GM23338 (cell line): ENCODE measurements at regions not wholly inside any gene's neighbourhood (a gene's known extent, or its start where the extent isn't known, plus 50 kb on each side); places are given as distances from the start of the nearest gene placed in this dataset.

Experiments used
- ATAC-seq: fragments of 200-7000 bp; cut with Tn5 transposase; 3 replicates; pipeline ENCODE4 v1.9.1; 2020
- DNase-seq: peaks from one replicate; pipeline ENCODE4 v3.0.0-alpha.2; 2015; ENCODE audit warnings: low spot score
- H2AFZ ChIP-seq: fragments of 200-600 bp; sonication (generic); 2 replicates; pipeline ENCODE4 v1.8.0; 2016; ENCODE audit warnings: antibody characterized with exemption, mild to moderate bottlenecking, moderate library complexity
- H3F3A ChIP-seq: fragments of 200-600 bp; sonication (generic); replicated peaks from 2 replicates; pipeline ENCODE4 v1.8.0; 2017; ENCODE audit warnings: antibody characterized with exemption, mixed run types, low read depth
- H3K27ac ChIP-seq: fragments of 200-600 bp; sonication (generic); 2 replicates; pipeline ENCODE4 v1.6.1; 2016; ENCODE audit warnings: low read depth
- H3K27me3 ChIP-seq: fragments of 200-600 bp; sonication (generic); 2 replicates; pipeline ENCODE4 v1.8.0; 2016; ENCODE audit warnings: mild to moderate bottlenecking, mixed run types, moderate library complexity; ENCODE audit not compliant: insufficient read depth
- H3K36me3 ChIP-seq: fragments of 200-600 bp; sonication (generic); 2 replicates; pipeline ENCODE4 v1.8.0; 2016; ENCODE audit warnings: mild to moderate bottlenecking; ENCODE audit not compliant: insufficient read depth
- H3K4me1 ChIP-seq: fragments of 200-600 bp; sonication (generic); 2 replicates; pipeline ENCODE4 v1.8.0; 2016; ENCODE audit warnings: mild to moderate bottlenecking, moderate library complexity; ENCODE audit not compliant: insufficient read depth
- H3K4me2 ChIP-seq: fragments of 200-600 bp; sonication (generic); 2 replicates; pipeline ENCODE4 v1.7.1; 2017; ENCODE audit warnings: mixed run types
- H3K4me3 ChIP-seq: fragments of 200-600 bp; sonication (generic); 2 replicates; pipeline ENCODE4 v1.6.1; 2016; ENCODE audit warnings: mixed run types
- H3K79me2 ChIP-seq: fragments of 200-600 bp; sonication (generic); replicated peaks from 2 replicates; pipeline ENCODE4 v1.8.0; 2017; ENCODE audit warnings: mild to moderate bottlenecking; ENCODE audit not compliant: insufficient read depth
- H3K9me2 ChIP-seq: fragments of 200-600 bp; sonication (generic); 2 replicates; pipeline ENCODE4 v1.8.0; 2017; ENCODE audit not compliant: insufficient read depth
- H4K20me1 ChIP-seq: fragments of 200-600 bp; sonication (generic); replicated peaks from 2 replicates; pipeline ENCODE4 v1.8.0; 2017; ENCODE audit warnings: mild to moderate bottlenecking; ENCODE audit not compliant: insufficient read depth
- H3K27ac Mint-ChIP-seq: 2 replicates; pipeline ENCODE4 v1.8.0; 2020; ENCODE audit warnings: inconsistent platforms, mild to moderate bottlenecking, moderate library complexity, mixed read lengths
- H3K27me3 Mint-ChIP-seq: 3 replicates; pipeline ENCODE4 v1.8.0; 2022; ENCODE audit warnings: low read depth, mild to moderate bottlenecking, moderate library complexity, mixed read lengths, inconsistent platforms; ENCODE audit not compliant: insufficient read depth, poor library complexity
- H3K36me3 Mint-ChIP-seq: 3 replicates; pipeline ENCODE4 v1.8.0; 2021; ENCODE audit warnings: low read depth, mild to moderate bottlenecking, inconsistent platforms, moderate library complexity, mixed read lengths
- H3K4me1 Mint-ChIP-seq: 3 replicates; pipeline ENCODE4 v1.8.0; 2020; ENCODE audit warnings: mild to moderate bottlenecking, inconsistent platforms, mixed read lengths
- H3K4me3 Mint-ChIP-seq: 3 replicates; pipeline ENCODE4 v1.8.0; 2021; ENCODE audit warnings: moderate library complexity, mild to moderate bottlenecking, inconsistent platforms, mixed read lengths
- H3K9me3 Mint-ChIP-seq: 3 replicates; pipeline ENCODE4 v1.8.0; 2020; ENCODE audit warnings: moderate library complexity, mild to moderate bottlenecking, inconsistent platforms, mixed read lengths
- JUNB ChIP-seq: IDR thresholded peaks from one replicate; pipeline ENCODE4 v1.6.1; 2016; ENCODE audit warnings: antibody characterized with exemption; ENCODE audit not compliant: unreplicated experiment
- STAT1 ChIP-seq: IDR thresholded peaks from one replicate; pipeline ENCODE4 v1.6.1; 2016; ENCODE audit warnings: antibody characterized with exemption; ENCODE audit not compliant: unreplicated experiment
- ZNF462 ChIP-seq: fragments of 250-450 bp; sonication (Bioruptor Pico); IDR thresholded peaks from 2 replicates; pipeline ENCODE4 v1.5.0; 2020; ENCODE audit warnings: mild to moderate bottlenecking, moderate library complexity
- TF ChIP-seq, protein P1 (sequence below): IDR thresholded peaks from 2 replicates; pipeline ENCODE4 v1.6.1; 2016; ENCODE audit warnings: antibody characterized with exemption

DNA sequence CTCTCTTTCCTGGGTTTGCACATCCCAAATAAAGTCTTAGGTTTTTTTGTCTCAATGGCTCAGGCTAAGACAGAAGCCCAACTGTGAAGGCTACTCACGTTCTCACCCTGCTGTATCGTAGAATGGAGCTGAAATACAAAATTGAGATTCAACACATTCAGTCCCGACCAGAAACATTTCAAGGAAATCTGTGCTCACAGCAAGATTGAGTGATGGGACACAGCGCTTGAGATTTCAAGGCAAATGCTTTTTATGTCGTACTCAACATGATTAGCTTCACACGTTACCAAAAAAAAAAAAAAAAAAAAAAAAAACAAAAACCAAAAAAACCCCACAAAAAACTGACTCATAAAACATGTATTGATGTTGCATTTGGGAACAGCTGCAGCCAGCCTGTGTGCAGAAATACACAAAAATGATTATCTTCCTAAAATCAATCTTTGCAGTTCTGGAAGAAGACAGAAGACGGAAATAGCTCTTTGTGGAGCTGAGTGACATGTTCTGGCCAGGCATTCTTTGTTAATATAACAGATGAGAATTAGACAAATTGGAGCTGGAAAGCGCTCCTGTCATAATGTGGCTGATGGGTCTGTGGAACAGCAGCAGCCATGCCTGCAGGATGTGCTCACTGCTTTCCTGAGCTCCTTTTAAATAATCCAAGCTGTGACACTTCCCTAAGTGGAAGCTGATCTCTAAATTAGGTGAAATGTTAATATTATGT lies 453.2 kb downstream of the LPIN1 start (continued):
- TF ChIP-seq ZNF462 = no peak
- TF ChIP-seq, protein P1, sequence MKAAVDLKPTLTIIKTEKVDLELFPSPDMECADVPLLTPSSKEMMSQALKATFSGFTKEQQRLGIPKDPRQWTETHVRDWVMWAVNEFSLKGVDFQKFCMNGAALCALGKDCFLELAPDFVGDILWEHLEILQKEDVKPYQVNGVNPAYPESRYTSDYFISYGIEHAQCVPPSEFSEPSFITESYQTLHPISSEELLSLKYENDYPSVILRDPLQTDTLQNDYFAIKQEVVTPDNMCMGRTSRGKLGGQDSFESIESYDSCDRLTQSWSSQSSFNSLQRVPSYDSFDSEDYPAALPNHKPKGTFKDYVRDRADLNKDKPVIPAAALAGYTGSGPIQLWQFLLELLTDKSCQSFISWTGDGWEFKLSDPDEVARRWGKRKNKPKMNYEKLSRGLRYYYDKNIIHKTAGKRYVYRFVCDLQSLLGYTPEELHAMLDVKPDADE = no peak

- no peak for ATAC-seq
- TF ChIP-seq STAT1 = no peak
- TF ChIP-seq JUNB = no peak
Measured at GRCh38 chr2:12201369-12201768, 454.9 kb downstream of the LPIN1 start.

More at GRCh38 chr2:12201369-12201768, 454.9 kb downstream of the LPIN1 start:
- Mint-ChIP-seq H3K36me3 (peaks cover 4% of the 10 kb centered on the region), H3K4me3 (no peak overlapping the region), H3K27me3 (no peaks in the 10 kb centered on the region), H3K4me1 (peaks cover 11% of the 10 kb centered on the region; the same call in 2 of the 3 replicates), H3K9me3 (peaks cover 5% of the 10 kb centered on the region; the same call in 1 of the 3 replicates), H3K27ac (no peak overlapping the region)
- H3F3A ChIP-seq = no peaks in the 10 kb centered on the region
- H3K79me2 ChIP-seq = no peaks in the 10 kb centered on the region
- H3K4me3 ChIP-seq = no peak overlapping the region
- no peaks in the 10 kb centered on the region for H3K27me3 ChIP-seq
- H3K4me1 ChIP-seq = no peaks in the 10 kb centered on the region; the same call in 1 of the 2 replicates
- H3K36me3 ChIP-seq = no peaks in the 10 kb centered on the region
- H2AFZ ChIP-seq = no peak overlapping the region
- no peak for DNase-seq
- H4K20me1 ChIP-seq = no peaks in the 10 kb centered on the region
- peaks cover 10% of the 10 kb centered on the region for H3K9me2 ChIP-seq
- no peak overlapping the region for H3K4me2 ChIP-seq
- H3K27ac ChIP-seq = no peak overlapping the region
